ENCODE measurements at regions not wholly inside any gene's neighbourhood (a gene's known extent, or its start where the extent isn't known, plus 50 kb on each side); places are given as distances from the start of the nearest gene placed in this dataset.

- DNase-seq = no peak
Observed at GRCh38 chr3:104610730-104611652, 755.7 kb upstream of the ALCAM start.

- DNase-seq = no peak
Observed at GRCh38 chr3:104612218-104612617, 754.5 kb upstream of the ALCAM start.

GRCh38 chr3:104614564-104614963 is 752.1 kb upstream of the ALCAM start:
- DNase-seq = no peak

GRCh38 chr3:104628185-104628789 is 738.4 kb upstream of the ALCAM start:
- DNase-seq = no peak

GRCh38 chr3:104629038-104629437 is 737.7 kb upstream of the ALCAM start:
- DNase-seq = no peak

- no peak for DNase-seq
Observed at GRCh38 chr3:104631254-104631653, 735.5 kb upstream of the ALCAM start.

- DNase-seq = no peak
Observed at GRCh38 chr3:104632521-104632920, 734.2 kb upstream of the ALCAM start.

GRCh38 chr3:104632947-104633346 is 733.8 kb upstream of the ALCAM start:
- no peak for DNase-seq

GRCh38 chr3:104635872-104636580 is 730.7 kb upstream of the ALCAM start:
- no peak for DNase-seq

GRCh38 chr3:104642827-104643226 is 723.9 kb upstream of the ALCAM start:
- no peak for DNase-seq

- no peak for DNase-seq
Observed at GRCh38 chr3:104646196-104646595, 720.5 kb upstream of the ALCAM start.

GRCh38 chr3:104648823-104649222 is 717.9 kb upstream of the ALCAM start:
- no peak for DNase-seq

- no peak for DNase-seq
Observed at GRCh38 chr3:104669083-104669482, 697.6 kb upstream of the ALCAM start.

- DNase-seq = no peak
Observed at GRCh38 chr3:104672331-104672730, 694.4 kb upstream of the ALCAM start.

GRCh38 chr3:104673981-104674380 is 692.7 kb upstream of the ALCAM start:
- no peak for DNase-seq

GRCh38 chr3:104676241-104676640 is 690.5 kb upstream of the ALCAM start:
- DNase-seq = no peak

GRCh38 chr3:104677932-104678331 is 688.8 kb upstream of the ALCAM start:
- DNase-seq = no peak

- no peak for DNase-seq
Observed at GRCh38 chr3:104685492-104685891, 681.2 kb upstream of the ALCAM start.

GRCh38 chr3:104687362-104687761 is 679.3 kb upstream of the ALCAM start:
- no peak for DNase-seq

GRCh38 chr3:104696470-104696869 is 670.2 kb upstream of the ALCAM start:
- DNase-seq = no peak

GRCh38 chr3:104711406-104711805 is 655.3 kb upstream of the ALCAM start:
- DNase-seq = no peak

- no peak for DNase-seq
Observed at GRCh38 chr3:104715972-104716371, 650.7 kb upstream of the ALCAM start.

GRCh38 chr3:104717828-104718196 is 648.9 kb upstream of the ALCAM start:
- DNase-seq = no peak

- no peak for DNase-seq
Observed at GRCh38 chr3:104723000-104723399, 643.7 kb upstream of the ALCAM start.

All from activated gamma-delta T cell treated with Interleukin-2 at 50 U/mL for 16 hours (primary cell).